ENCODE measurements at regions not wholly inside any gene's neighbourhood (a gene's known extent, or its start where the extent isn't known, plus 50 kb on each side); places are given as distances from the start of the nearest gene placed in this dataset.

DNA sequence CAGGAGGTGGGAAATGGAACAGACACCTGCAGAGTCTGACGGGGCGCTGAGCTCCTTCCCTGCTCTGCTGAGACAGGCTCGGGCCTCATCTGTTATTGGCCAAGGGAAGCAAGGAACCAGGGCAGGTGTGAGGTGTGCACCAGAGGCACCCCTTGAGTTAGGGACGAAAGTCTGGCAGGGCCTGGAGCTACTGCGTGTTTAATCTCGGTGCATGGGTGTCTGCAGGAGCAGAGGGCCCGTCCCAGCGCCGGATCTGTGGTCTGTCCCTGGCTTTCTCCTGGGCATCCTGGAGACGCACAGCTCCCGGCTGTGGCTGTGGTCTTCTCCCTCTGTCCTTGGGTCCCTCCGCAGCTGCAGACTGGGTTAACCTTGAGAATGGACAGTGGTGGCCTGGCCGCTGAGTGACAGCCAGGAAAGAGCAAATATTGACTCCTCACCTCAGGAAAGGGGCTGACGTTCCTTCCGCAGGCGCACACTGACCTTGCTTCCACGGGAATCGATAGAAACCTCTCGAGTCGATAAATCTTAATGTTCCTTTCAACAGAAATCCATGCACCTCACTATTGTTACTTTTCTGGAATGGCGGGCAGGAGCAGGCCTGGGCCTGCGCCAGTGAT is 975.6 kb downstream of the BRD1 start:
- ATAC-seq = no peak
- no peak for TF ChIP-seq GLIS3 (CRISPR knock-in tag; IDR thresholded peaks at IDR 0.05)
- TF ChIP-seq ZNF8 (CRISPR knock-in tag; IDR thresholded peaks at IDR 0.05) = no peak
- TF ChIP-seq ARNTL (CRISPR knock-in tag; IDR thresholded peaks at IDR 0.05; ENCODE audit: borderline replicate concordance, low read depth) = no peak
- no peak for TF ChIP-seq ZC3H10 (CRISPR knock-in tag; IDR thresholded peaks at IDR 0.05)
- no peak for TF ChIP-seq CSDC2 (CRISPR knock-in tag; IDR thresholded peaks at IDR 0.05)
- no peak for TF ChIP-seq PPARA (CRISPR knock-in tag; IDR thresholded peaks at IDR 0.05; ENCODE audit: borderline replicate concordance)
- TF ChIP-seq ZNF565 (CRISPR knock-in tag; conservative IDR thresholded peaks at IDR 0.05; ENCODE audit: low read depth) = no peak
- TF ChIP-seq, protein P1, sequence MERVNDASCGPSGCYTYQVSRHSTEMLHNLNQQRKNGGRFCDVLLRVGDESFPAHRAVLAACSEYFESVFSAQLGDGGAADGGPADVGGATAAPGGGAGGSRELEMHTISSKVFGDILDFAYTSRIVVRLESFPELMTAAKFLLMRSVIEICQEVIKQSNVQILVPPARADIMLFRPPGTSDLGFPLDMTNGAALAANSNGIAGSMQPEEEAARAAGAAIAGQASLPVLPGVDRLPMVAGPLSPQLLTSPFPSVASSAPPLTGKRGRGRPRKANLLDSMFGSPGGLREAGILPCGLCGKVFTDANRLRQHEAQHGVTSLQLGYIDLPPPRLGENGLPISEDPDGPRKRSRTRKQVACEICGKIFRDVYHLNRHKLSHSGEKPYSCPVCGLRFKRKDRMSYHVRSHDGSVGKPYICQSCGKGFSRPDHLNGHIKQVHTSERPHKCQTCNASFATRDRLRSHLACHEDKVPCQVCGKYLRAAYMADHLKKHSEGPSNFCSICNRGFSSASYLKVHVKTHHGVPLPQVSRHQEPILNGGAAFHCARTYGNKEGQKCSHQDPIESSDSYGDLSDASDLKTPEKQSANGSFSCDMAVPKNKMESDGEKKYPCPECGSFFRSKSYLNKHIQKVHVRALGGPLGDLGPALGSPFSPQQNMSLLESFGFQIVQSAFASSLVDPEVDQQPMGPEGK (CRISPR knock-in tag; IDR thresholded peaks at IDR 0.05; ENCODE audit: borderline replicate concordance) = no peak
- no peak for TF ChIP-seq POU6F1 (CRISPR knock-in tag; IDR thresholded peaks at IDR 0.05; ENCODE audit: borderline replicate concordance, low read depth)
- TF ChIP-seq OSR1 (CRISPR knock-in tag; IDR thresholded peaks at IDR 0.05) = no peak
- no peak for TF ChIP-seq BACH2 (CRISPR knock-in tag; IDR thresholded peaks at IDR 0.05; ENCODE audit: borderline replicate concordance)
- TF ChIP-seq TSHZ2 (CRISPR knock-in tag; IDR thresholded peaks at IDR 0.05) = no peak
- TF ChIP-seq, protein P2, sequence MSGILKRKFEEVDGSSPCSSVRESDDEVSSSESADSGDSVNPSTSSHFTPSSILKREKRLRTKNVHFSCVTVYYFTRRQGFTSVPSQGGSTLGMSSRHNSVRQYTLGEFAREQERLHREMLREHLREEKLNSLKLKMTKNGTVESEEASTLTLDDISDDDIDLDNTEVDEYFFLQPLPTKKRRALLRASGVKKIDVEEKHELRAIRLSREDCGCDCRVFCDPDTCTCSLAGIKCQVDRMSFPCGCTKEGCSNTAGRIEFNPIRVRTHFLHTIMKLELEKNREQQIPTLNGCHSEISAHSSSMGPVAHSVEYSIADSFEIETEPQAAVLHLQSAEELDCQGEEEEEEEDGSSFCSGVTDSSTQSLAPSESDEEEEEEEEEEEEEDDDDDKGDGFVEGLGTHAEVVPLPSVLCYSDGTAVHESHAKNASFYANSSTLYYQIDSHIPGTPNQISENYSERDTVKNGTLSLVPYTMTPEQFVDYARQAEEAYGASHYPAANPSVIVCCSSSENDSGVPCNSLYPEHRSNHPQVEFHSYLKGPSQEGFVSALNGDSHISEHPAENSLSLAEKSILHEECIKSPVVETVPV (CRISPR knock-in tag; IDR thresholded peaks at IDR 0.05) = no peak
- no peak for TF ChIP-seq TCF4 (CRISPR knock-in tag; IDR thresholded peaks at IDR 0.05; ENCODE audit: borderline replicate concordance)
- TF ChIP-seq SNAI2 (CRISPR knock-in tag; IDR thresholded peaks at IDR 0.05) = no peak
- TF ChIP-seq ZFP30 (CRISPR knock-in tag; IDR thresholded peaks at IDR 0.05) = no peak
- TF ChIP-seq RARB (CRISPR knock-in tag; IDR thresholded peaks at IDR 0.05) = no peak

- TF ChIP-seq POU6F1 (CRISPR knock-in tag; IDR thresholded peaks at IDR 0.05; ENCODE audit: borderline replicate concordance, low read depth) (no peak), ISL1 (CRISPR knock-in tag; IDR thresholded peaks at IDR 0.05) (no peak), ZNF8 (CRISPR knock-in tag; IDR thresholded peaks at IDR 0.05) (no peak)
These were observed 976.9 kb downstream of the BRD1 start for GRCh38 chr22:48850658-48851287.

DNA sequence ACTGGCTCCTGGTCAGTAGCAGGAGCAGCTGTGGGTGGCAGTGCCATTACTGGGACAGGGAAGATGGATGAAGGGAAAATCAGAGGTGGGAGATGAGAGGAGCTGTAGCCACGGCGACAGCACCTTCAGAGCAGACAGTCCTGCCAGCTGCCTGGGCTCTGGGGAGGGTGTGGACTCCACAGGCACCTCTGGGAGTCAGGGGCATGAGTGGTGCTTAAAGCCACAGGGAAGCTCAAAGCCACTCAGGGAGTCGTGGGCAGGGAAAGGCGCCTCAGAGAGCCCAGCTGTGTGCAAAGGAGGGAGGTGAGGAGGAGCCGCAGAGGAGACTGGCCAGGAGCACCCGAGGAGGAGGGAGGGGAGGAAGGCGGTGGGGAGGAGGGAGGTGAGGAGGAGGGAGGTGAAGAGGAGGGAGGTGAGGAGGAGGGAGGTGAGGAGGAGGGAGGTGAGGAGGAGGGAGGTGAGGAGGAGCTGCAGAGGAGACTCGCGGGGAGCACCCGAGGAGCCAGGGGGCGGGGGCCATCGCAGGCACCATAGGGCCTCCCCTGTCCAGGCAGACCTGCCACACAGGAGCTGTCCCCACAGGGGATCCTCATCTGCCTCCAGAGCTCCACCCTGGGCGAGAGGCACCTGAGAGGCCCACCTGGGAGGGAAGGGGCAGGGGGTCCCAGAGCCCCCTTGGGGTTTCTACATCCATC is 977.6 kb downstream of the BRD1 start:
- no peak for ATAC-seq
- TF ChIP-seq POU6F1 (CRISPR knock-in tag; IDR thresholded peaks at IDR 0.05; ENCODE audit: borderline replicate concordance, low read depth) (no peak), TOX (CRISPR knock-in tag; IDR thresholded peaks at IDR 0.05; ENCODE audit: borderline replicate concordance) (no peak), OSR1 (CRISPR knock-in tag; IDR thresholded peaks at IDR 0.05) (no peak), ZNF70 (CRISPR knock-in tag; IDR thresholded peaks at IDR 0.05) (no peak), ZNF8 (CRISPR knock-in tag; IDR thresholded peaks at IDR 0.05) (no peak), SNAI2 (CRISPR knock-in tag; IDR thresholded peaks at IDR 0.05) (no peak)
- TF ChIP-seq, protein P3, sequence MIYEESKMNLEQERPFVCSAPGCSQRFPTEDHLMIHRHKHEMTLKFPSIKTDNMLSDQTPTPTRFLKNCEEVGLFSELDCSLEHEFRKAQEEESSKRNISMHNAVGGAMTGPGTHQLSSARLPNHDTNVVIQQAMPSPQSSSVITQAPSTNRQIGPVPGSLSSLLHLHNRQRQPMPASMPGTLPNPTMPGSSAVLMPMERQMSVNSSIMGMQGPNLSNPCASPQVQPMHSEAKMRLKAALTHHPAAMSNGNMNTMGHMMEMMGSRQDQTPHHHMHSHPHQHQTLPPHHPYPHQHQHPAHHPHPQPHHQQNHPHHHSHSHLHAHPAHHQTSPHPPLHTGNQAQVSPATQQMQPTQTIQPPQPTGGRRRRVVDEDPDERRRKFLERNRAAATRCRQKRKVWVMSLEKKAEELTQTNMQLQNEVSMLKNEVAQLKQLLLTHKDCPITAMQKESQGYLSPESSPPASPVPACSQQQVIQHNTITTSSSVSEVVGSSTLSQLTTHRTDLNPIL (CRISPR knock-in tag; IDR thresholded peaks at IDR 0.05; ENCODE audit: low read depth) = no peak
- TF ChIP-seq, protein P1 (CRISPR knock-in tag; IDR thresholded peaks at IDR 0.05; ENCODE audit: borderline replicate concordance) = no peak

More at GRCh38 chr22:48850658-48851287, 976.9 kb downstream of the BRD1 start:
- ATAC-seq = no peak

All from SK-N-SH treated with all-trans-retinoic acid at 6 μM for 48 hours (cell line).